ENCODE measurements at regions not wholly inside any gene's neighbourhood (a gene's known extent, or its start where the extent isn't known, plus 50 kb on each side); places are given as distances from the start of the nearest gene placed in this dataset.
"Not testable (repeated sequence)": the region's sequence is repeated elsewhere in the genome, so short reads cannot be mapped to it uniquely, and the experiment has no call there.

DNA sequence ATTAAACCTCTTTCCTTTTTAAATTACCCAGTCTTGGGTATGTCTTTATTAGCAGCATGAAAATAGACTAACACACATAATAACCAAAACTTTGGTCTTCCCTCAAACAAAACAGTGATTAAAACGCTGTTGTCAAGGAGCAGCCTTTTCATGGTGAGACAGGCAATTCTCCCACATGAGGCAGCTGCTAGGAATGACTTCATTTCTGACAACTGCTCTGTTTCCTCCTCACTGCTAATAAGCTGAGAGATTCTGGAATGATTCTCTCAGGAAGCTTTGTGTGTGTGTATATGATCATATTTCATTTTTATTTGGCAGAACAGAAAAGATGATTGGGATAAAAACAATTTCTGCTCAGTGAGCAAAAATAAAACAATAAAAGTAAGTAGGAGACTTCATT, 580.6 kb upstream of the ADAMTS9 start:
- DNase-seq, result no peak
- intact Hi-C loops (cut with DNase I), result no loop called here
- ATAC-seq (ENCODE audit: low FRiP score), result no peak
- no peaks in the 10 kb centered on the region for H3K27me3 ChIP-seq (ENCODE audit: control insufficient read depth in 1 of 2, insufficient read depth in 2 of 2, low read length in 1 of 2)
- H3K4me3 ChIP-seq (ENCODE audit: low read length in 2 of 2), result no peak overlapping the region
- no peaks in the 10 kb centered on the region for H3K36me3 ChIP-seq (ENCODE audit: control insufficient read depth in 1 of 2, insufficient read depth in 2 of 2, low read length in 1 of 2)
- no peaks in the 10 kb centered on the region for H3K4me1 ChIP-seq (ENCODE audit: control insufficient read depth in 1 of 2, insufficient read depth in 2 of 2, low read length in 2 of 2)
- H3K9me3 ChIP-seq (ENCODE audit: control insufficient read depth, low read length), result no peaks in the 10 kb centered on the region
- H3K27ac ChIP-seq (ENCODE audit: low read depth in 1 of 2, low read length in 2 of 2), result no peak overlapping the region
- WGBS, 2 donors, result 13 to 34% methylated on average over 1 of the region's 1 CpG

DNA sequence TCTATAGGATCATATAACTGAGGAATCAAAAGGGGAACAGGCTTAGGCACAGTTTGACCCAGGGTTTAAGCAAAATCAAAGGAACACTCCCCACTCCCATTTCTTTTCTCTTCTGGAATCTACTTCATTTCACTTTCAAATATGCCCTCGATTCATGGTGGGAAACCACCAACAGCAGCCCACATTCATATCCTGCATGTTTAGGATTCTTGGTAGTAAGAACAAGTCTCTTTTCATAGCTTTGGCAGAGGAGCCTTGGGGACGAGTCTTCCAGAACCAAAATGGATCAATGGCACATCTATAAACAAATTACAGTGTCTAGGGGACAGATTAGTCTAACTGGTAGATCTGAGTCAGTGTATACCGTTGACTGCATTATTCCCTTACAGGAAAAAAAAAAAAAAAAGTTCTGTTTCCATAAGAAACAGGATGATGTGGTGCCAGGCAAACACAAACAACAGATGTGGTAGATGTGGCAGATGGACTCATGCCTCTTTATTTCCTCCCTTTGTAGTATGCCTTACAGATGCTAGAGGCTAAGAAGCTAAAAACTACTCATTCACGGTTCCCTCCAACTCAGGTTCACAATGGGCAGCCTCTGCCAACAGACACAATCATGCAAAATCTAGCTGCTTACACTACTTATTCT, 578.3 kb upstream of the ADAMTS9 start:
- Histone ChIP-seq H3K9me3 (ENCODE audit: control insufficient read depth, low read length) (no peaks in the 10 kb centered on the region), H3K4me3 (ENCODE audit: low read length in 2 of 2) (no peak overlapping the region), H3K27me3 (ENCODE audit: control insufficient read depth in 1 of 2, insufficient read depth in 2 of 2, low read length in 1 of 2) (no peaks in the 10 kb centered on the region), H3K36me3 (ENCODE audit: control insufficient read depth in 1 of 2, insufficient read depth in 2 of 2, low read length in 1 of 2) (no peaks in the 10 kb centered on the region), H3K27ac (ENCODE audit: low read depth in 1 of 2, low read length in 2 of 2) (no peak overlapping the region), H3K4me1 (ENCODE audit: control insufficient read depth in 1 of 2, insufficient read depth in 2 of 2, low read length in 2 of 2) (no peaks in the 10 kb centered on the region)
- WGBS, 2 donors, result 22 to 29% methylated on average over 4 of the region's 4 CpGs
- no peak for DNase-seq
- ATAC-seq (ENCODE audit: low FRiP score), result no peak
- intact Hi-C loops (cut with DNase I), result no loop called here

DNA sequence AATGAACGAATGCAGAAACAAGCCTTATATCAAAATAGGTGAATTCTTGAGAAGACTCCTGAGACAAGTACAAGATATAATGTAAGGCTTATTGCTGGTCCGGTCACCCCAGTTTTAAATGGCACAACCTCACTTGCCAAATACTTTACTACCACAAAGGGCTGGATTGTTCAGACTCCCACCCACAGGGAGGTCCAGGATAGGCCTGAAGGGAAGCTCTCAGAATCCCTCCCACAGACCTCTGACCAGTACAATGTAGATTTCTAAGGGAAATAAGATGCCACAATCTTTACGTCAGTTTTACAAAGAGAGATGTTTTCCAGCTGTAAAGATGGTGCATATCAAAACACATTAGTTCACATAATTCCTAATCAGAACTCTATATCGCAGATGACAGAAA, 577.7 kb upstream of the ADAMTS9 start:
- Histone ChIP-seq H3K27me3 (ENCODE audit: control insufficient read depth in 1 of 2, insufficient read depth in 2 of 2, low read length in 1 of 2) (no peaks in the 10 kb centered on the region), H3K9me3 (ENCODE audit: control insufficient read depth, low read length) (no peaks in the 10 kb centered on the region), H3K4me3 (ENCODE audit: low read length in 2 of 2) (no peak overlapping the region), H3K36me3 (ENCODE audit: control insufficient read depth in 1 of 2, insufficient read depth in 2 of 2, low read length in 1 of 2) (no peaks in the 10 kb centered on the region), H3K4me1 (ENCODE audit: control insufficient read depth in 1 of 2, insufficient read depth in 2 of 2, low read length in 2 of 2) (no peaks in the 10 kb centered on the region), H3K27ac (ENCODE audit: low read depth in 1 of 2, low read length in 2 of 2) (no peak overlapping the region)
- intact Hi-C loops (cut with DNase I), result no loop called here
- DNase-seq (no peak), ATAC-seq (ENCODE audit: low FRiP score) (no peak)
- 89 to 96% methylated on average over 4 of the region's 4 CpGs for WGBS, 2 donors

DNA sequence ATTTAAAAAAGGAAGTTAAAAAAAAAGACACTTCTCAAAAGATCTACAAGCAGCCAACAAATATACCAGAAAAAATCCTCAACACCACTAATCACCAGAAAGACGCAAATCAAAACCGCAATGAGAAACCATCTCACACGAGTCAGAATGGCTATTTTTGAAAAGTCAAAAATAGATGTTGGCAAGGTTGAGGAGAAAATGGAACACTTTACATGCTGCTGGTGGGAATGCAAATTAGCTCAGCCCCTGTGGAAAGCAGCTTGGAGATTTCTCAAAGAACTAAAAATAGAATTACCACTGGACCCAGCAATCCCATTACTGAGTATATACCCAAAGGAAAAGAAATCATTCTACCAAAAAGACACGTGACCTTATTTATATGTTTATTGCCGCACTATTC, 574.7 kb upstream of the ADAMTS9 start:
- H3K27ac ChIP-seq (ENCODE audit: low read depth in 1 of 2, low read length in 2 of 2), result no peak overlapping the region
- no peak for ATAC-seq (ENCODE audit: low FRiP score)
- no peaks in the 10 kb centered on the region for H3K36me3 ChIP-seq (ENCODE audit: control insufficient read depth in 1 of 2, insufficient read depth in 2 of 2, low read length in 1 of 2)
- no peaks in the 10 kb centered on the region for H3K27me3 ChIP-seq (ENCODE audit: control insufficient read depth in 1 of 2, insufficient read depth in 2 of 2, low read length in 1 of 2)
- intact Hi-C loops (cut with DNase I), result no loop called here
- no peak for DNase-seq
- H3K9me3 ChIP-seq (ENCODE audit: control insufficient read depth, low read length), result no peaks in the 10 kb centered on the region
- 13 to 16% methylated on average over 5 of the region's 5 CpGs for WGBS, 2 donors
- no peak overlapping the region for H3K4me3 ChIP-seq (ENCODE audit: low read length in 2 of 2)
- no peaks in the 10 kb centered on the region for H3K4me1 ChIP-seq (ENCODE audit: control insufficient read depth in 1 of 2, insufficient read depth in 2 of 2, low read length in 2 of 2)

DNA sequence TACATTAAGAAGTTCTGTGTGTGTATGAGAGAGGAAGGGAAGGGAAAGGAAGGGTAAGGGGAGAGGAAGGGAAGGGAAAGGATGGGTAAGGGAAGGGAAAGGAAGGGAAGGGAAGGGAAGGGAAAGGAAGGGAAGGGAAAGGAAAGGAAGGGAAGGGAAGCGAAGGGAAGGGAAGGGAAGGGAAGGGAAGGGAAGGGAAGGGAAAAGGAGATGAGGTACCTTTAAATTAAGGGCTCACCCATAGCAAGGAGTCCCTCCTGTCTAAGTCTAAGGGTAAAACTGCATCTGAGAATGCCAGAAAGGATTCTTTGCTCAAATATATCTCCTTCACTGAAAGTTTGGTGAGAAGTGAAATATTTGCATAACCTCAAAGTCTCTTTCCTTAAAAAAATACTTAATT, 572.1 kb upstream of the ADAMTS9 start:
- no peak overlapping the region for H3K27ac ChIP-seq (ENCODE audit: low read depth in 1 of 2, low read length in 2 of 2)
- no peaks in the 10 kb centered on the region for H3K4me1 ChIP-seq (ENCODE audit: control insufficient read depth in 1 of 2, insufficient read depth in 2 of 2, low read length in 2 of 2)
- no peak for DNase-seq
- no peaks in the 10 kb centered on the region for H3K27me3 ChIP-seq (ENCODE audit: control insufficient read depth in 1 of 2, insufficient read depth in 2 of 2, low read length in 1 of 2)
- no peak for ATAC-seq (ENCODE audit: low FRiP score)
- whole genome bisulfite sequencing, 2 donors, result 13% methylated on average over 1 of the region's 1 CpG; no CpG with 5 or more reads in 1 of the 2 donors
- no peaks in the 10 kb centered on the region for H3K36me3 ChIP-seq (ENCODE audit: control insufficient read depth in 1 of 2, insufficient read depth in 2 of 2, low read length in 1 of 2)
- intact Hi-C loops (cut with DNase I), result no loop called here
- H3K4me3 ChIP-seq (ENCODE audit: low read length in 2 of 2), result no peak overlapping the region
- H3K9me3 ChIP-seq (ENCODE audit: control insufficient read depth, low read length), result no peaks in the 10 kb centered on the region

DNA sequence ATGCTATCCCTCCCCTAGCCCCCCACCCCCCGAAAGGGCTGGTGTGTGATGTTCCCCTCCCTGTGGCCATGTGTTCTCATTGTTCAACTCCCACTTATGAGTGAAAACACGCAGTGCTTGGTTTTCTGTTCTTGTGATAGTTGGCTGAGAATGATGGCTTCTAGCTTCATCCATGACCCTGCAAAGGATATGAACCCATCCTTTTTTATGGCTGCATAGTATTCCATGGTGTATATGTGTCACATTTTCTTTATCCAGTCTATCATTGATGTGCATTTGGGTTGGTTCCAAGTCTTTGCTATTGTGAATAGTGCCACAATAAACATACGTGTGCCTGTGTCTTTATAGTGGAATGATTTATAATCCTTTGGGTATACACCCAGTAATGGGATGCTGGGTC, 565.1 kb upstream of the ADAMTS9 start:
- 91% methylated on average over 3 of the region's 3 CpGs for WGBS, 2 donors
- DNase-seq; ATAC-seq (ENCODE audit: low FRiP score); H3K27ac ChIP-seq (ENCODE audit: low read depth in 1 of 2, low read length in 2 of 2); H3K4me3 ChIP-seq (ENCODE audit: low read length in 2 of 2); H3K4me1 ChIP-seq (ENCODE audit: control insufficient read depth in 1 of 2, insufficient read depth in 2 of 2, low read length in 2 of 2); H3K27me3 ChIP-seq (ENCODE audit: control insufficient read depth in 1 of 2, insufficient read depth in 2 of 2, low read length in 1 of 2); intact Hi-C loops (cut with DNase I); H3K36me3 ChIP-seq (ENCODE audit: control insufficient read depth in 1 of 2, insufficient read depth in 2 of 2, low read length in 1 of 2); H3K9me3 ChIP-seq (ENCODE audit: control insufficient read depth, low read length): not testable (repeated sequence)

DNA sequence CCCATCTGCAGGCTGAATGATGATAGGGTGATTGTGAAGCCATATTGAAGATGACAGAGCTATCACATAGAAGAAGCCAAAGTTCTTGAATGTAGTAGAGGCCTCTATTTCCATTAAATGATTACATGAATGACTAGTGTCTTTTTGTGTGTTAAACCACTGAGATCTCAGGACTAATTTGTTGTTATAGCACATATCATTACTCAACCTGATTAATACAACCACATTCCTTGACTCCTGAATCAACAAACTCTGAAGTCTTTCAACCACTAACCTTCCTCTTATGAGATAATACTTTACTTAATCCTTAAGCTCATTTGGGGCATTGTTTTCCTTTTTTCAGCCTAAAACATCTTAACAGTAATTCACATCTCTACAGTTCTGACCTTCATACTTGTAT, 564.5 kb upstream of the ADAMTS9 start:
- intact Hi-C loops (cut with DNase I), result no loop called here
- Histone ChIP-seq H3K27ac (ENCODE audit: low read depth in 1 of 2, low read length in 2 of 2) (no peak overlapping the region), H3K36me3 (ENCODE audit: control insufficient read depth in 1 of 2, insufficient read depth in 2 of 2, low read length in 1 of 2) (peaks cover 0 to 1% of the 10 kb centered on the region in 2 donors), H3K4me3 (ENCODE audit: low read length in 2 of 2) (no peak overlapping the region), H3K9me3 (ENCODE audit: control insufficient read depth, low read length) (no peaks in the 10 kb centered on the region), H3K27me3 (ENCODE audit: control insufficient read depth in 1 of 2, insufficient read depth in 2 of 2, low read length in 1 of 2) (peaks cover 0 to 1% of the 10 kb centered on the region in 2 donors), H3K4me1 (ENCODE audit: control insufficient read depth in 1 of 2, insufficient read depth in 2 of 2, low read length in 2 of 2) (no peaks in the 10 kb centered on the region)
- no peak for DNase-seq
- ATAC-seq (ENCODE audit: low FRiP score), result no peak

DNA sequence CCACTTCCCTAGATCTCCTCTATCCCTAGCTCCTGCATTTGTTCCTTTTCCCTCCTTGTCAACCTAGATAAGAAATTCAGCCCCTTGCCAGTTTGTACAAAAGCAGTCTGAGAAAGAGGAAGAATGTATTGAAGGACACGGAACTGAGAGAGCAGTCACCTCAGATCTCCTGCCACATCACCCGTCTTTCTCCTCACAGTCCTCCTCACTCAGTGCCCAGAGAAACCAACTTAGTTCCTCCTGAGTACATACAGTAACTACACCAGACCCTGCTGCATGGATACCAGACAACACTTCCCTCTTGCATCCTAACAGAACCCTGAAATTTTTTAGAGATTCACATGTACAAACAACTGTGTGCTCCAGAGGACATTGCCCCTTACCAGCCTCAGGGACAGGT, 563.6 kb upstream of the ADAMTS9 start:
- Histone ChIP-seq H3K4me3 (ENCODE audit: low read length in 2 of 2) (no peak overlapping the region), H3K36me3 (ENCODE audit: control insufficient read depth in 1 of 2, insufficient read depth in 2 of 2, low read length in 1 of 2) (peaks cover 0 to 1% of the 10 kb centered on the region in 2 donors), H3K9me3 (ENCODE audit: control insufficient read depth, low read length) (no peaks in the 10 kb centered on the region), H3K27me3 (ENCODE audit: control insufficient read depth in 1 of 2, insufficient read depth in 2 of 2, low read length in 1 of 2) (peaks cover 0 to 1% of the 10 kb centered on the region in 2 donors), H3K27ac (ENCODE audit: low read depth in 1 of 2, low read length in 2 of 2) (no peak overlapping the region), H3K4me1 (ENCODE audit: control insufficient read depth in 1 of 2, insufficient read depth in 2 of 2, low read length in 2 of 2) (no peaks in the 10 kb centered on the region)
- intact Hi-C loops (cut with DNase I), result no loop called here
- DNase-seq (no peak), ATAC-seq (ENCODE audit: low FRiP score) (no peak)
- WGBS, 2 donors, result 80 to 93% methylated on average over 2 of the region's 2 CpGs

DNA sequence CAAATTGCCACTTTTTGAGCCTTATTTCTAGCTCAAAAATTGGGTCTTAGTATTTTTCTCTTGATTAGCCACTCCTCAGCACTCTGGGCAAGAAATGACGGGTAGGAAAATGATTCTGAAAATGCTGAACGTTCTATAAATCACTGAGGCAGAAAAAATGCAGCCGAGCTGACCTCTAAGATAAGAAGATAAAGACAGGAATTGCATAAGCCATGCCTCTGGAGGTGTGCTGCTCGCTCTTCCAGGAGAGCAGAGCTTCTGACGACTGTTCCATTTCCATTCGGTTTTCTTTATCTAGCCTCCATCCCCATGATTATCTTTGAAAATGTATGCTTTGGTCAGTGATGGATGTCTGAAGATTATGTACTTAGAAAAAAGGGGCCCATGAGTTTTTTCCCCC, 558.8 kb upstream of the ADAMTS9 start:
- H3K9me3 ChIP-seq (ENCODE audit: control insufficient read depth, low read length), result no peaks in the 10 kb centered on the region
- intact Hi-C loops (cut with DNase I), result loop anchor here in 1 of 2 donors (10.0 kb wide), 1 partner anchor 562 kb away; the partner anchor contains the start of gene ADAMTS9
- no peak for DNase-seq
- peaks cover 0 to 1% of the 10 kb centered on the region in 2 donors for H3K27me3 ChIP-seq (ENCODE audit: control insufficient read depth in 1 of 2, insufficient read depth in 2 of 2, low read length in 1 of 2)
- H3K4me1 ChIP-seq (ENCODE audit: control insufficient read depth in 1 of 2, insufficient read depth in 2 of 2, low read length in 2 of 2), result no peaks in the 10 kb centered on the region
- no peak overlapping the region for H3K27ac ChIP-seq (ENCODE audit: low read depth in 1 of 2, low read length in 2 of 2)
- 70 to 72% methylated on average over 6 of the region's 6 CpGs for WGBS, 2 donors
- no peak overlapping the region for H3K4me3 ChIP-seq (ENCODE audit: low read length in 2 of 2)
- no peak for ATAC-seq (ENCODE audit: low FRiP score)
- H3K36me3 ChIP-seq (ENCODE audit: control insufficient read depth in 1 of 2, insufficient read depth in 2 of 2, low read length in 1 of 2), result no peaks in the 10 kb centered on the region
